A673 (cell line): ENCODE measurements at regions not wholly inside any gene's neighbourhood (a gene's known extent, or its start where the extent isn't known, plus 50 kb on each side); places are given as distances from the start of the nearest gene placed in this dataset.

Source experiments
- BruUV-seq: library from RNA; stranded (reverse); fragments of 400-500 nt; replicated peaks from 2 replicates; lab custom pipeline; 2021; lab: Mats Ljungman, UMichigan
- CTCF ChIA-PET: fragments of 300-600 bp; sonication (Branson Sonifier 250); formaldehyde crosslinking; loops from one replicate; lab custom pipeline; 2022; ENCODE audit warnings: antibody characterized with exemption; lab: Charles Lee
- POLR2A ChIA-PET: fragments of 300-600 bp; sonication (Branson Sonifier 250); formaldehyde crosslinking; loops from one replicate; lab custom pipeline; 2022; ENCODE audit warnings: antibody characterized with exemption; ENCODE audit not compliant: low non-redundant PET; lab: Charles Lee
- DNase-seq: peaks from one replicate; pipeline ENCODE4 v3.0.0-alpha.2; 2015; ENCODE audit warnings: low spot score
- H3K27ac ChIP-seq: fragments of 200-600 bp; sonication (generic); 2 replicates; pipeline ENCODE4 v1.5.1; 2016; ENCODE audit warnings: mixed run types, low read depth, mild to moderate bottlenecking, mixed read lengths, antibody characterized with exemption, low read length; ENCODE audit not compliant: poor library complexity, severe bottlenecking
- H3K27me3 ChIP-seq: fragments of 200-600 bp; sonication (generic); replicated peaks from 2 replicates; pipeline ENCODE4 v1.6.1; 2017; ENCODE audit warnings: mixed run types, low read depth, mild to moderate bottlenecking, mixed read lengths, antibody characterized with exemption, low read length; ENCODE audit not compliant: insufficient read depth, poor library complexity
- H3K36me3 ChIP-seq: fragments of 200-600 bp; sonication (generic); 2 replicates; pipeline ENCODE4 v1.6.1; 2016; ENCODE audit warnings: mixed run types, mild to moderate bottlenecking, mixed read lengths, antibody characterized with exemption, low read length; ENCODE audit not compliant: insufficient read depth, poor library complexity, severe bottlenecking
- H3K4me1 ChIP-seq: fragments of 200-600 bp; sonication (generic); 2 replicates; pipeline ENCODE4 v1.6.1; 2017; ENCODE audit warnings: mixed run types, mild to moderate bottlenecking, mixed read lengths, antibody characterized with exemption, low read length; ENCODE audit not compliant: insufficient read depth, poor library complexity, severe bottlenecking
- H3K4me3 ChIP-seq: fragments of 200-600 bp; sonication (generic); 2 replicates; pipeline ENCODE4 v1.5.1; 2016; ENCODE audit warnings: low read depth, mixed run types, mild to moderate bottlenecking, mixed read lengths, low read length; ENCODE audit not compliant: poor library complexity, severe bottlenecking
- H3K9me3 ChIP-seq: fragments of 200-600 bp; sonication (generic); 2 replicates; pipeline ENCODE4 v1.6.1; 2016; ENCODE audit warnings: mixed run types, low read depth, mild to moderate bottlenecking, mixed read lengths, antibody characterized with exemption, low read length; ENCODE audit not compliant: poor library complexity, severe bottlenecking
- CTCF ChIP-seq: fragments of 300-800, 200-600 bp; sonication (generic); conservative IDR thresholded peaks from 2 replicates; pipeline ENCODE4 v1.5.1; 2017; ENCODE audit warnings: low read depth, mild to moderate bottlenecking, antibody characterized with exemption, low read length, moderate library complexity, mixed read lengths
- EZH2 ChIP-seq: fragments of 200-600 bp; sonication (generic); IDR thresholded peaks from 2 replicates; pipeline ENCODE4 v1.6.1; 2017; ENCODE audit warnings: borderline replicate concordance, low read depth, mild to moderate bottlenecking, mixed read lengths, antibody characterized with exemption, low read length; ENCODE audit not compliant: poor library complexity, severe bottlenecking
- intact Hi-C: fragments of 100-400 bp; cut with micrococcal nuclease; formaldehyde crosslinking; loops from one replicate; pipeline ENCODE4 v1.10.0; 2022; ENCODE audit not compliant: unreplicated experiment

- intact Hi-C loops = no loop called here
- Histone ChIP-seq H3K36me3 (no peaks in the 10 kb centered on the region), H3K4me3 (no peak overlapping the region), H3K4me1 (no peaks in the 10 kb centered on the region), H3K27ac (no peak overlapping the region), H3K9me3 (no peaks in the 10 kb centered on the region), H3K27me3 (peaks cover 12% of the 10 kb centered on the region)
- no TSS peak for BruUV-seq
- TF ChIP-seq EZH2 (no peak), CTCF (no peak)
- CTCF ChIA-PET = interaction anchor here (0.6 to 2.1 kb wide), 5 partner anchors 33 to 1335 kb away, joined by 3 to 54 read pairs (median 8); no protein-coding TSS in a partner anchor
- DNase-seq = peak; percentile 18
- POLR2A ChIA-PET = no interaction called here
These were observed 70.1 kb upstream of the VEPH1 start for GRCh38 chr3:157573281-157573680.

- no peaks in the 10 kb centered on the region for H3K36me3 ChIP-seq
- no peaks in the 10 kb centered on the region for H3K9me3 ChIP-seq
- ChIA-PET CTCF (interaction anchor here (0.5 to 2.1 kb wide), 8 partner anchors 34 to 1335 kb away, joined by 3 to 54 read pairs (median 8); no protein-coding TSS in a partner anchor), POLR2A (no interaction called here)
- intact Hi-C loops = loop anchor here (1.0 kb wide), 2 partner anchors 40 to 368 kb away; no protein-coding TSS in a partner anchor
- peak; percentile 71 for DNase-seq
- H3K4me3 ChIP-seq = no peak overlapping the region
- BruUV-seq = no TSS peak
- no peaks in the 10 kb centered on the region for H3K4me1 ChIP-seq
- no peak for TF ChIP-seq EZH2
- TF ChIP-seq CTCF = peak; percentile 82
- no peak overlapping the region for H3K27ac ChIP-seq
- peaks cover 12% of the 10 kb centered on the region for H3K27me3 ChIP-seq
These were observed 69.5 kb upstream of the VEPH1 start for GRCh38 chr3:157572559-157573270.

- no peaks in the 10 kb centered on the region for H3K9me3 ChIP-seq
- no peak overlapping the region for H3K27ac ChIP-seq
- intact Hi-C loops = no loop called here
- H3K36me3 ChIP-seq = no peaks in the 10 kb centered on the region
- no TSS peak for BruUV-seq
- peaks cover 18% of the 10 kb centered on the region for H3K27me3 ChIP-seq
- no peak overlapping the region for H3K4me3 ChIP-seq
- H3K4me1 ChIP-seq = no peaks in the 10 kb centered on the region
- TF ChIP-seq EZH2 (no peak), CTCF (no peak)
- DNase-seq = no peak
- ChIA-PET POLR2A (no interaction called here), CTCF (no interaction called here)
These were observed 63.4 kb upstream of the VEPH1 start for GRCh38 chr3:157566596-157566995.
